ENCODE measurements at regions not wholly inside any gene's neighbourhood (a gene's known extent, or its start where the extent isn't known, plus 50 kb on each side); places are given as distances from the start of the nearest gene placed in this dataset.

- TF ChIP-seq, protein P1, sequence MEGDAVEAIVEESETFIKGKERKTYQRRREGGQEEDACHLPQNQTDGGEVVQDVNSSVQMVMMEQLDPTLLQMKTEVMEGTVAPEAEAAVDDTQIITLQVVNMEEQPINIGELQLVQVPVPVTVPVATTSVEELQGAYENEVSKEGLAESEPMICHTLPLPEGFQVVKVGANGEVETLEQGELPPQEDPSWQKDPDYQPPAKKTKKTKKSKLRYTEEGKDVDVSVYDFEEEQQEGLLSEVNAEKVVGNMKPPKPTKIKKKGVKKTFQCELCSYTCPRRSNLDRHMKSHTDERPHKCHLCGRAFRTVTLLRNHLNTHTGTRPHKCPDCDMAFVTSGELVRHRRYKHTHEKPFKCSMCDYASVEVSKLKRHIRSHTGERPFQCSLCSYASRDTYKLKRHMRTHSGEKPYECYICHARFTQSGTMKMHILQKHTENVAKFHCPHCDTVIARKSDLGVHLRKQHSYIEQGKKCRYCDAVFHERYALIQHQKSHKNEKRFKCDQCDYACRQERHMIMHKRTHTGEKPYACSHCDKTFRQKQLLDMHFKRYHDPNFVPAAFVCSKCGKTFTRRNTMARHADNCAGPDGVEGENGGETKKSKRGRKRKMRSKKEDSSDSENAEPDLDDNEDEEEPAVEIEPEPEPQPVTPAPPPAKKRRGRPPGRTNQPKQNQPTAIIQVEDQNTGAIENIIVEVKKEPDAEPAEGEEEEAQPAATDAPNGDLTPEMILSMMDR (IDR thresholded peaks at IDR 0.05; ENCODE audit: low read length) = no peak
- no peak for TF ChIP-seq EZH2 (IDR thresholded peaks at IDR 0.05; ENCODE audit: borderline replicate concordance, low read length)
These were observed 234.1 kb downstream of the CAAP1 start for GRCh38 chr9:26658476-26658875.
